GM19372 (cell line): ENCODE measurements at regions not wholly inside any gene's neighbourhood (a gene's known extent, or its start where the extent isn't known, plus 50 kb on each side); places are given as distances from the start of the nearest gene placed in this dataset.

ENCODE experiments used
- ATAC-seq: cut with Tn5 transposase; IDR thresholded peaks from one replicate; pipeline ENCODE4 v1.9.1; 2021; ENCODE audit warnings: mild to moderate bottlenecking, low read depth, moderate library complexity; ENCODE audit not compliant: unreplicated experiment

DNA sequence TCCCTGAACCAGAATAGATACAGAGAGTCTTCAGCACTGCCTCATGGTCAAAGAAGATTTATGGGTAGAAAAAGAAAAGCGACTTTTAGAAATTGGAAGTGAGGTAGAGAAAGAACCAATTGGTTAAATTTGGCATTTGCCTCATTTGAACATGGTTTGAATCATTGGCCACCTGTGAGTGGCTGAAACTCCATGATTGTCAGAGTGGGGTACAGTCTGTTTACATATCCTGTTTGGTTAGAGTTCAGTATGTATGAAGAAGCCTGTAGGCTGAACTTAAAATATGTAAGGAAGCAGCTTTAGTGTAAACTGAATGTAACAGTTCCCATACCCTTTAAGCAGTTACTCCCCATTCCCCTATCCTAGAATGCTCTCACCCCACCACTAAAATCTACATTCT lies 76.0 kb upstream of the CTSO start:
- ATAC-seq: no peak

DNA sequence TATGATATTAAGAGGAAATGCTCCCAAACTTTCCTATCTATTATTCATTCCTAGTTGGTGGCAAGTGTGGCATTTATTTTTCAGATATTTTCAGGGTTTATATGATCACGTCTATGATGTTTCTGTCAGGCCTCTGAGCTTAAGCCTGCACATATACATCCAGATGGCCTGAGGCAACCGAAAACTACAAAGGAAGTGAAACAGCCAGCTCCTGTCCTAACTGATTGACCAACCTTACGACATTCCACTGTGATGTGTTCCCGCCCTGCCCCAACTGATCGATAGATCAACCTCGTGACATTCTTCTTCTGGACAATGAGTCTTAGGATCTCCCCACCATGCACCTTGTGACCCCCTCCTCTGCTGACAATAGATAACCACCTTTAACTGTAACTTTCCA lies 67.6 kb upstream of the CTSO start:
- no peak for ATAC-seq

DNA sequence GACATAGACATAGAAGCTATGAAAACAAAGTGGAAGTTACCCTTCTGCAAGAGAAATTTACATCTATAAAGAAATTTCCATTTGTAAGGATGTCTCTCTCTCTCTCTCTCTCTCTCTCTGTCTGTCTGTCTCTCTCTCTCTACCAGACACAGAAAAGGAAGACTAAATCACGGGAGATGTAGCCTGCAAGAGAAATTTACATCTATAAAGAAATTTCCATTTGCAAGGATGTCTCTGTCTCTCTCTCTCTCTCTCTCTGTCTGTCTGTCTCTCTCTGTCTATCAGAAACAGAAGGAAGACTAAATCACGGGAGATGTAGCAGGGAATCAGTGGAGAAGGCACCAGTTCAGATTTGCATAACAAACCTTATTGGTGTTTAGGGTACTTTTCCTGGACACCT lies 65.6 kb upstream of the CTSO start:
- ATAC-seq: no peak

DNA sequence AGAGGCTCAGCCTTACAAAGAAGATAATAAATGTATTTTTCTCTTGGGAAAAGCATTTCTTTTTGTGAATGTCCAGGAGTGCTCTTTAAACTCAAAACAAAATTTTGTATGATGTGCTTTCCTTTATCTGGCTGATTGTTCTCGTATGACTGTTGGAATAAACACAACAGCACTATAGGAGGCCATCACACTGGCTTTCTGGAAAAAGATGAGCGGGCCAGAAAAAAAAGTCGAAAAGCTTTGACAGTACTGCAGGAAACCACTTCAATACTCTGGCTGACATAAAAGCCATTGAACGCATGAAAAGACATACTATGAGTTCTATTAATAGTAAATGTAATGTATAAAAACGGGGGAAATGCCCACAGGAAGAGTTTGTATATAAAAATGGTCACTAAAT lies 64.7 kb upstream of the CTSO start:
- ATAC-seq: no peak

DNA sequence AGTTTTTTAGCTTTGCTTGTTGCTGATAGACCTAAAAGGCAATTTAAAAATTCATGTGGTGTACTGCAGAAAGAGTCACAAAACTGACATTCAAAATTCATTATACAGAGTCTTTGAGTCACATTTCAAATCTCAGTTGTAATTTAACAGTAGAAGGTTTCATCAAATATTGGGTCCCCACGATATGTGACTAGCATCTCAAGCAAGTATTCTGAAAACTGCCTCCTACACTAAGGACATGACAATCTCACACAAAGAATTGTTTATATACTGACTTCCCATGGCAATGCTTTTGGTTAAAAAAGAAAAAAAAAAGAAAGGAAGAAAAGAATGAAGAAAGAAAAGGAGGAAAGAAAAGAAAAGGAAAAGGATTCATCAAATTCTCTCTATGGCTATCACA lies 62.1 kb upstream of the CTSO start:
- no peak for ATAC-seq

DNA sequence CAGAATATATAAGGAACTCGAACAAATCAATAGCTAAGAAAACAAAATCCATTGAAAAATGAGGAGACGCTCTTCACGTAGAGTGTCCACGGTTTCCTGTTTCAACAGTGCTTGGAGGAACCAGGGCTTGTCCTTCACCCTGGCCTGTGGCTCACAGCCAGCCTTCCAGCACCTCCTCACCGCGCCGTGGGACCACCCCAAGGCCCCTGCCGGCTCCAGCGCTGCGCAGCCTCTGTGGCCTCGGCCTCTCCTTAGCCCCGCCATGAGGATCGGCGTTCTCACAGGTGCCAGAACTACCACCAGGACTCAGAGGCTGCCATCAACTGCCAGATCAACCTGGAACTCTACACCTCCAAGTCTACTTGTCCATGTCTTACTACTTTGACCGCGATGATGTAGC lies 52.5 kb upstream of the CTSO start:
- no peak for ATAC-seq
